ENCODE measurements at regions not wholly inside any gene's neighbourhood (a gene's known extent, or its start where the extent isn't known, plus 50 kb on each side); places are given as distances from the start of the nearest gene placed in this dataset.
A peak's percentile ranks its signal among the peaks of the same experiment; 100 is the strongest.
"Not testable (repeated sequence)": the region's sequence is repeated elsewhere in the genome, so short reads cannot be mapped to it uniquely, and the experiment has no call there.

- no peak for DNase-seq
These were observed 248.6 kb upstream of the JADE1 start for GRCh38 chr4:128560754-128561495.

GRCh38 chr4:128558896-128559679, 250.4 kb upstream of the JADE1 start:
- no peak for DNase-seq

GRCh38 chr4:128556756-128557155, 252.7 kb upstream of the JADE1 start:
- DNase-seq = no peak

GRCh38 chr4:128553686-128554515, 255.6 kb upstream of the JADE1 start:
- no peak for DNase-seq

GRCh38 chr4:128552586-128552907, 257.0 kb upstream of the JADE1 start:
- no peak for DNase-seq

- no peak for DNase-seq
These were observed 258.2 kb upstream of the JADE1 start for GRCh38 chr4:128551280-128551679.

- no peak for DNase-seq
These were observed 259.4 kb upstream of the JADE1 start for GRCh38 chr4:128550060-128550459.

- no peak for DNase-seq
These were observed 259.9 kb upstream of the JADE1 start for GRCh38 chr4:128549636-128550035.

- no peak for DNase-seq
These were observed 260.8 kb upstream of the PGRMC2 start for GRCh38 chr4:128548381-128548780.

GRCh38 chr4:128544272-128544671, 256.7 kb upstream of the PGRMC2 start:
- DNase-seq = no peak

- no peak for DNase-seq
These were observed 256.1 kb upstream of the PGRMC2 start for GRCh38 chr4:128543696-128544095.

GRCh38 chr4:128542047-128542446, 254.4 kb upstream of the PGRMC2 start:
- no peak for DNase-seq

- DNase-seq = no peak
These were observed 252.5 kb upstream of the PGRMC2 start for GRCh38 chr4:128540122-128540521.

- no peak for DNase-seq
These were observed 250.7 kb upstream of the PGRMC2 start for GRCh38 chr4:128538111-128538882.

- no peak for DNase-seq
These were observed 249.1 kb upstream of the PGRMC2 start for GRCh38 chr4:128536746-128537145.

- not testable (repeated sequence) for DNase-seq
These were observed 247.9 kb upstream of the PGRMC2 start for GRCh38 chr4:128535510-128535909.

GRCh38 chr4:128528793-128529553, 241.4 kb upstream of the PGRMC2 start:
- DNase-seq = no peak

- no peak for DNase-seq
These were observed 240.4 kb upstream of the PGRMC2 start for GRCh38 chr4:128527946-128528576.

GRCh38 chr4:128527351-128527750, 239.7 kb upstream of the PGRMC2 start:
- DNase-seq = no peak

GRCh38 chr4:128525992-128526630, 238.5 kb upstream of the PGRMC2 start:
- DNase-seq = no peak

GRCh38 chr4:128525387-128525786, 237.8 kb upstream of the PGRMC2 start:
- DNase-seq = peak; percentile 50

Data from hematopoietic multipotent progenitor cell treated with erythropoietin and hydrocortisone succinate and interleukin-3 and kit ligand, for 8 days (in vitro differentiated cells).